AG09309 (cell line): ENCODE measurements at regions not wholly inside any gene's neighbourhood (a gene's known extent, or its start where the extent isn't known, plus 50 kb on each side); places are given as distances from the start of the nearest gene placed in this dataset.

Source experiments
- DNase-seq: peaks from one replicate; pipeline ENCODE4 v3.0.0-alpha.2; 2010; ENCODE audit warnings: low read depth
- H3K4me3 ChIP-seq: 2 replicates; pipeline ENCODE4 v1.5.1; 2011; ENCODE audit warnings: mild to moderate bottlenecking, low read depth, low read length, moderate library complexity; ENCODE audit not compliant: control insufficient read depth
- TF ChIP-seq, protein P1 (sequence below): IDR thresholded peaks from 2 replicates; pipeline ENCODE4 v1.5.1; 2011; ENCODE audit warnings: mild to moderate bottlenecking, low read depth, low read length, inconsistent platforms; ENCODE audit not compliant: insufficient read depth, control insufficient read depth; ENCODE audit errors: missing control alignments

DNA sequence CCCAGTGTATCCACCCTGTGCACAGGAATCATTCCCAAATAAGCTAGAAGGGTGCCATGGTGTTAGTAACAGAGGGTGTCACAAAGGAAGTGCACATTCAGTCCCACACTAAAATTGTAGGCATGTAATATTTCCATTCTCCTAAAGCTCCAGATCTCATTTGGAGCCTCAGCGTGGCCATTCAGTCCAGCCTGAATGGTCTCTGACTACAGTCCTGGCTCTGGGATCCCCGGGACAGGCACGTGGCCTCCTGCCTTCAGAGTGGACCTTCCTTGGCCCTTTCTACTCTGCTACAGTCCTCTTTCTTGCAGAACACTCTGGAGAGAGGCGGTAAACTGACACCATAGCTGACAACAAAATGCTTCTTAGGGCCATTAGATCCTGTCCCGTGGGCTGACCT, 243.9 kb downstream of the IRX2 start:
- no peak for DNase-seq

DNA sequence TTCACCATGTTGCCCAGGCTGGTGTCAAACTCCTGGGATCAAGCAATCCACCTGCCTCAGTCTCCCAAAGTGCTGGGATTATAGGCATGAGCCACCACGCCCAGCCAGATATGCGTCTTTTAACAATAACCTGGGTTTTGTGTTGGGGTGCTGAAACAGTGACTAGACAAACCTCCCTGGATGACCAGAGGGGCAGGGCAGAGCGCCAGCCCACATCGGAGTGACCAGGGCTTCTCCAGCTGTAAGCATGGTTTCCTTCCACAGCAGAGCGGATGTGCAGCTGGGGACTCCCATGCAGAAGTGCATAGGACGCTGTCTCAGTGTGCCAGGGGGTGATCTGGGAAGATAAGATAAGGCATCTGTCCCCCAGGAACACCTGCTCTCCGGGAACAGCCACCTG, 244.9 kb downstream of the IRX2 start:
- no peak for DNase-seq
- TF ChIP-seq, protein P1, sequence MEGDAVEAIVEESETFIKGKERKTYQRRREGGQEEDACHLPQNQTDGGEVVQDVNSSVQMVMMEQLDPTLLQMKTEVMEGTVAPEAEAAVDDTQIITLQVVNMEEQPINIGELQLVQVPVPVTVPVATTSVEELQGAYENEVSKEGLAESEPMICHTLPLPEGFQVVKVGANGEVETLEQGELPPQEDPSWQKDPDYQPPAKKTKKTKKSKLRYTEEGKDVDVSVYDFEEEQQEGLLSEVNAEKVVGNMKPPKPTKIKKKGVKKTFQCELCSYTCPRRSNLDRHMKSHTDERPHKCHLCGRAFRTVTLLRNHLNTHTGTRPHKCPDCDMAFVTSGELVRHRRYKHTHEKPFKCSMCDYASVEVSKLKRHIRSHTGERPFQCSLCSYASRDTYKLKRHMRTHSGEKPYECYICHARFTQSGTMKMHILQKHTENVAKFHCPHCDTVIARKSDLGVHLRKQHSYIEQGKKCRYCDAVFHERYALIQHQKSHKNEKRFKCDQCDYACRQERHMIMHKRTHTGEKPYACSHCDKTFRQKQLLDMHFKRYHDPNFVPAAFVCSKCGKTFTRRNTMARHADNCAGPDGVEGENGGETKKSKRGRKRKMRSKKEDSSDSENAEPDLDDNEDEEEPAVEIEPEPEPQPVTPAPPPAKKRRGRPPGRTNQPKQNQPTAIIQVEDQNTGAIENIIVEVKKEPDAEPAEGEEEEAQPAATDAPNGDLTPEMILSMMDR = no peak
- no peak overlapping the region for H3K4me3 ChIP-seq

More for the DNA sequence above, 243.9 kb downstream of the IRX2 start:
- TF ChIP-seq, protein P1 = no peak
- no peak overlapping the region for H3K4me3 ChIP-seq

DNA sequence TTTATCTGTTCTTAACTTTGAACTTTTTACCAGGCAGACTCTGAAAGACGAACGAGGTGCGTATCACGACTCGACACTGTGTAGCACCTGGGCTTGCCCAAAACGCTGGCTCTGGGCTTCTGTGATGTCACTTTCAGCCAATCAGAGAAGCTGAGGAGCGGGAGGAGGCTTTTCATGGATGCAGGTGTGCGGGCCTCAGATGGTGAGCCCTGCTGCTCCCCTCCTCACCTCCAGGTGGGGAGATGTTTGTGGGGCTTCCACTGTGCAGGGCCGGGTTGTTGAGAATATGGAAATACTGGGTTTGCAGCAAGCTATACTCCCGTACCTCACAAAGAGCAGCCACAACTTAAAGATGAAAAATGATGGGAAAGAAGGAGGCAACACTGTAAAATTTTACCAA, 246.3 kb downstream of the IRX2 start:
- TF ChIP-seq, protein P1 = no peak

DNA sequence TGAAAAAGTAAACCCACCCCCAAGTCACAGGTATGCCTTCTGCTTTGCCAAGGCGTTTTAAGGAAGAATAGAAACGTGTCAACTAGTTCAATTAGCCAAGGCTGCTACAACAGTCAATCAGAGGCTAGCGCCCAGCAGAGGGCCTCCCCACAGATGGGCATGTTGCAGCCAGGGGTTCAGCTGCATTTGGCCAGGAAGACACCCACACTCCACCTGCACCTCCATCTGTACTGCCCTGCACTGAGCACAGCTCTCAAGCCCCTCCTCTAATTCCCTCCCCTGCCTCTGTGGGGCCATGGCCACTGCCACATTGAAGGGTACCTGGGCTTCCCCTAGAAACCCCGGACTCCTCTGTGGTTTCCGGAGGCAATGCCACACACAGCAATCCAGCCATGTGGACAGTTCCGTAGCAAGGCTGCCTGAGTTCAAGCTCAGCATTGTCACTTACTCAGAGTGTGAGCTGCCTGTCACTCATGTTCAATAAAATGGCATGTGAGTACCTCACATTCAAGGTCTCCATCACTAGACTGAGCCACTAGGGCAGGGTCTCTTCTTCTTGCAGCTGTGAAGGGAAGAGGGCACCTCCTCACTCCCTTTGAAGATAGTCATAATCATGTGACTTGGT, 248.4 kb downstream of the IRX2 start:
- TF ChIP-seq, protein P1 = no peak
- no peak for DNase-seq
- no peak overlapping the region for H3K4me3 ChIP-seq

More for the DNA sequence above, 246.3 kb downstream of the IRX2 start:
- no peak for DNase-seq
- H3K4me3 ChIP-seq = no peak overlapping the region

DNA sequence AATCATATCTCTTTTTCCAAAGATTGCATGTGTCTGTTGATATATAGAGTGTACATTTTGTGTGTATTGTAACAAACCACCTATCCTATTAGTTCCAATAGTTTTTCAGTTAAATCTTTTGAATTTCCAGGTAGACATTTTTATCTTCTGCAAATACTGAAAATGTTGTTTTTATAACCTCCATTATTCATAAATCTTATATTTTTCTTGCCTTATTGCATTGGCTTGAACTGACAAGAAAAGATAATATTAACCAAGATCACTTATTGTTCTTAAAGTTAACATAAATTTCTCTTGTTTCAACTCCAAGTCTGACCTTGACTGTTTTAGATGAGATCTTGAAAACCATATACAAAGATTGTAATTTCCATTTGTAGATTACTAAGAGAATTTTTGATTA, 251.6 kb downstream of the IRX2 start:
- TF ChIP-seq, protein P1 = no peak
- DNase-seq = no peak
- H3K4me3 ChIP-seq = no peak overlapping the region

DNA sequence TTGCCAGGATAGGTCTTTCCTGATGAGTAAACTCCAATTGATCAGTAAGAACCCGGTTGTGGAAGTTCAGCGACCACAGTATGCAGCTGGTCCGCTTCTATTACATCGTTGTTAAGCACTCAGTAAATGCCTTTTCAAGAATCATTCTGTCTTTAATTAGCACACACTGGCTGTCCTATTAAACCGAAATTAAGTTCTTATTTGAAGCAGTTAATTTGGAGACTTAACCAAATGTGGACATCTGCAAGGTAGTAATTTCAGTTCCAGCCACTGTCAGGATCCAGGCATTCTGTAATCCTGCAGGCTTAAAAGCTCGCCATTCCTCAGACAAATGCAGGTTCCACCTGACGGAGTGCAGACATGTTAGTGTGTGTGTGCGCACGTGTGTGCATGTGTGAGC, 254.6 kb downstream of the IRX2 start:
- no peak for DNase-seq
- H3K4me3 ChIP-seq = no peak overlapping the region
- TF ChIP-seq, protein P1 = no peak
